ENCODE measurements at regions not wholly inside any gene's neighbourhood (a gene's known extent, or its start where the extent isn't known, plus 50 kb on each side); places are given as distances from the start of the nearest gene placed in this dataset.

GRCh38 chr16:51898872-51899271, 648.1 kb downstream of the TOX3 start:
- in situ Hi-C loops (cut with MboI; ENCODE audit: low pct_ligation_motif_present in 1 of 4, low pct_unique_long_range_greater_than_20kb in 1 of 4, low sequenced_read_pairs in 3 of 4) = no loop called here
- Histone ChIP-seq H3K9me3 (no peaks in the 10 kb centered on the region), H3K4me1 (no peaks in the 10 kb centered on the region), H3K27me3 (no peaks in the 10 kb centered on the region), H3K27ac (no peak overlapping the region), H3K36me3 (no peaks in the 10 kb centered on the region), H3K4me3 (no peak overlapping the region)
- TF ChIP-seq POLR2A (IDR thresholded peaks at IDR 0.05) (no peak), CTCF (IDR thresholded peaks at IDR 0.05) (no peak), EP300 (IDR thresholded peaks at IDR 0.05; ENCODE audit: low read depth) (no peak), POLR2AphosphoS5 (IDR thresholded peaks at IDR 0.05) (no peak)
- intact Hi-C loops (cut with DNase I; ENCODE audit: low total_unique reads) = no loop called here
- no peak for DNase-seq

- intact Hi-C loops (cut with DNase I; ENCODE audit: low total_unique reads) = no loop called here
- in situ Hi-C loops (cut with MboI; ENCODE audit: low pct_ligation_motif_present in 1 of 4, low pct_unique_long_range_greater_than_20kb in 1 of 4, low sequenced_read_pairs in 3 of 4) = no loop called here
- TF ChIP-seq EP300 (IDR thresholded peaks at IDR 0.05; ENCODE audit: low read depth) (no peak), POLR2AphosphoS5 (IDR thresholded peaks at IDR 0.05) (no peak), CTCF (IDR thresholded peaks at IDR 0.05) (no peak), POLR2A (IDR thresholded peaks at IDR 0.05) (no peak)
- DNase-seq = no peak
- Histone ChIP-seq H3K4me1 (no peaks in the 10 kb centered on the region), H3K4me3 (no peak overlapping the region), H3K27ac (no peak overlapping the region), H3K9me3 (no peaks in the 10 kb centered on the region), H3K36me3 (no peaks in the 10 kb centered on the region), H3K27me3 (no peaks in the 10 kb centered on the region)
- 85 to 100% methylated on average over 2 of the region's 2 CpGs for WGBS, 2 donors (ENCODE audit: low coverage in 1 of 2)
Observed at GRCh38 chr16:51896013-51896412, 650.9 kb downstream of the TOX3 start.

GRCh38 chr16:51892293-51893007, 654.5 kb downstream of the TOX3 start:
- in situ Hi-C loops (cut with MboI; ENCODE audit: low pct_ligation_motif_present in 1 of 4, low pct_unique_long_range_greater_than_20kb in 1 of 4, low sequenced_read_pairs in 3 of 4) (no loop called here), intact Hi-C loops (cut with DNase I; ENCODE audit: low total_unique reads) (no loop called here)
- no peaks in the 10 kb centered on the region for H3K27me3 ChIP-seq
- no peak overlapping the region for H3K4me3 ChIP-seq
- no peaks in the 10 kb centered on the region for H3K4me1 ChIP-seq
- no peak for DNase-seq
- TF ChIP-seq POLR2A (IDR thresholded peaks at IDR 0.05) = no peak
- 75 to 76% methylated on average over 11 of the region's 11 CpGs for WGBS, 2 donors (ENCODE audit: low coverage in 1 of 2)
- H3K36me3 ChIP-seq = no peaks in the 10 kb centered on the region
- H3K9me3 ChIP-seq = no peaks in the 10 kb centered on the region
- no peak overlapping the region for H3K27ac ChIP-seq

- in situ Hi-C loops (cut with MboI; ENCODE audit: low pct_ligation_motif_present in 1 of 4, low pct_unique_long_range_greater_than_20kb in 1 of 4, low sequenced_read_pairs in 3 of 4) = no loop called here
- DNase-seq = no peak
- Histone ChIP-seq H3K36me3 (no peaks in the 10 kb centered on the region), H3K27me3 (no peaks in the 10 kb centered on the region), H3K4me1 (no peaks in the 10 kb centered on the region), H3K9me3 (no peaks in the 10 kb centered on the region), H3K4me3 (no peak overlapping the region), H3K27ac (no peak overlapping the region)
- WGBS, 2 donors (ENCODE audit: low coverage in 1 of 2) = 69 to 77% methylated on average over 1 of the region's 1 CpG
- intact Hi-C loops (cut with DNase I; ENCODE audit: low total_unique reads) = no loop called here
- TF ChIP-seq POLR2AphosphoS5 (IDR thresholded peaks at IDR 0.05) (no peak), CTCF (IDR thresholded peaks at IDR 0.05) (no peak), EP300 (IDR thresholded peaks at IDR 0.05; ENCODE audit: low read depth) (no peak), POLR2A (IDR thresholded peaks at IDR 0.05) (no peak)
Observed at GRCh38 chr16:51888534-51888933, 658.4 kb downstream of the TOX3 start.

- intact Hi-C loops (cut with DNase I; ENCODE audit: low total_unique reads) (no loop called here), in situ Hi-C loops (cut with MboI; ENCODE audit: low pct_ligation_motif_present in 1 of 4, low pct_unique_long_range_greater_than_20kb in 1 of 4, low sequenced_read_pairs in 3 of 4) (no loop called here)
- no peak for TF ChIP-seq POLR2A (IDR thresholded peaks at IDR 0.05)
- TF ChIP-seq EP300 (IDR thresholded peaks at IDR 0.05; ENCODE audit: low read depth) = no peak
- no peak for TF ChIP-seq CTCF (IDR thresholded peaks at IDR 0.05)
- TF ChIP-seq POLR2AphosphoS5 (IDR thresholded peaks at IDR 0.05) = no peak
- Histone ChIP-seq H3K9me3 (no peaks in the 10 kb centered on the region), H3K36me3 (no peaks in the 10 kb centered on the region), H3K4me3 (no peak overlapping the region), H3K27ac (no peak overlapping the region), H3K4me1 (no peaks in the 10 kb centered on the region), H3K27me3 (no peaks in the 10 kb centered on the region)
- no peak for DNase-seq
- 70 to 100% methylated on average over 1 of the region's 1 CpG for WGBS, 2 donors (ENCODE audit: low coverage in 1 of 2)
Observed at GRCh38 chr16:51888016-51888415, 658.9 kb downstream of the TOX3 start.

Measured in transverse colon (tissue), 4 donors.